KMS-11 (cell line): ENCODE measurements at regions not wholly inside any gene's neighbourhood (a gene's known extent, or its start where the extent isn't known, plus 50 kb on each side); places are given as distances from the start of the nearest gene placed in this dataset.
A peak's percentile ranks its signal among the peaks of the same experiment; 100 is the strongest.

ENCODE experiments used
- H2AFZ ChIP-seq: fragments of 200-600 bp; sonication (generic); 2 replicates; pipeline ENCODE4 v1.6.1; 2016; ENCODE audit warnings: antibody characterized with exemption, mixed run types, low read depth
- H3K27ac ChIP-seq: fragments of 200-600 bp; sonication (generic); 2 replicates; pipeline ENCODE4 v1.6.1; 2016; ENCODE audit warnings: mild to moderate bottlenecking, mixed run types
- H3K27me3 ChIP-seq: fragments of 200-600 bp; sonication (generic); 2 replicates; pipeline ENCODE4 v1.6.1; 2017; ENCODE audit warnings: mild to moderate bottlenecking, low read depth, mixed run types, moderate library complexity; ENCODE audit not compliant: insufficient read depth
- H3K36me3 ChIP-seq: fragments of 200-600 bp; sonication (generic); 2 replicates; pipeline ENCODE4 v1.6.1; 2017; ENCODE audit warnings: mild to moderate bottlenecking, mixed run types; ENCODE audit not compliant: insufficient read depth
- H3K4me1 ChIP-seq: fragments of 200-600 bp; sonication (generic); 2 replicates; pipeline ENCODE4 v1.6.1; 2016; ENCODE audit warnings: mild to moderate bottlenecking, low read depth, mixed run types; ENCODE audit not compliant: poor library complexity, severe bottlenecking
- H3K4me2 ChIP-seq: fragments of 200-600 bp; sonication (generic); 2 replicates; pipeline ENCODE4 v1.7.0; 2016; ENCODE audit warnings: mild to moderate bottlenecking, mixed run types
- H3K4me3 ChIP-seq: fragments of 200-600 bp; sonication (generic); IDR thresholded peaks from 2 replicates; pipeline ENCODE4 v1.6.1; 2017; ENCODE audit warnings: low read depth, low read length, mixed read lengths; ENCODE audit not compliant: insufficient read depth
- H3K79me2 ChIP-seq: fragments of 200-600 bp; sonication (generic); 2 replicates; pipeline ENCODE4 v1.6.1; 2016; ENCODE audit warnings: low read depth, mixed run types; ENCODE audit not compliant: insufficient read depth
- H3K9ac ChIP-seq: fragments of 200-600 bp; sonication (generic); 2 replicates; pipeline ENCODE4 v1.6.1; 2016; ENCODE audit warnings: mild to moderate bottlenecking, mixed run types
- H4K20me1 ChIP-seq: fragments of 200-600 bp; sonication (generic); 2 replicates; pipeline ENCODE4 v1.6.1; 2016; ENCODE audit warnings: mild to moderate bottlenecking, mixed run types; ENCODE audit not compliant: insufficient read depth
- TF ChIP-seq, protein P1 (sequence below): fragments of 200-600 bp; sonication (generic); conservative IDR thresholded peaks from 2 replicates; pipeline ENCODE4 v1.6.1; 2017; ENCODE audit warnings: low read depth, mild to moderate bottlenecking, antibody characterized with exemption, low read length, moderate library complexity, mixed read lengths

DNA sequence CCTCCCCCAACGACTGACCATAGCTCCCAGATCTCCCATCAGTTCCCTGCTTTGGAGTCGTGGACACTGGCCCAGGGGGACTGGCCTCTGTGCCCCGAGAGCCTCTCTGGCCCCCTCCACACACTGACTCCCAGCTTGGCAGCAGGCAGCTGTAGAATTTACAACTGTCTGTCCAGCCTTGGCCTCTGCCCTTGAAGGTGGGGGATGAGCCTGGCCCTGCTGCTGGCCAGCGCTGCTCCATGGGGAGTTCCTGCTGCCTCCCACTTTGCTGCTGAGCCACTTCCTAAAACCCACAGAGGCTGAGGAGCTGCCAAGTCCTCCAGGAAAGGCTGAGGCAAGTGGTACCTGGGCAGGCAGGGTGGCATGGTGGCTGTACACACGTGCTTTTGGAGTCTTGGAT lies 147.1 kb downstream of the WDR11 start:
- no peaks in the 10 kb centered on the region for H3K27me3 ChIP-seq

DNA sequence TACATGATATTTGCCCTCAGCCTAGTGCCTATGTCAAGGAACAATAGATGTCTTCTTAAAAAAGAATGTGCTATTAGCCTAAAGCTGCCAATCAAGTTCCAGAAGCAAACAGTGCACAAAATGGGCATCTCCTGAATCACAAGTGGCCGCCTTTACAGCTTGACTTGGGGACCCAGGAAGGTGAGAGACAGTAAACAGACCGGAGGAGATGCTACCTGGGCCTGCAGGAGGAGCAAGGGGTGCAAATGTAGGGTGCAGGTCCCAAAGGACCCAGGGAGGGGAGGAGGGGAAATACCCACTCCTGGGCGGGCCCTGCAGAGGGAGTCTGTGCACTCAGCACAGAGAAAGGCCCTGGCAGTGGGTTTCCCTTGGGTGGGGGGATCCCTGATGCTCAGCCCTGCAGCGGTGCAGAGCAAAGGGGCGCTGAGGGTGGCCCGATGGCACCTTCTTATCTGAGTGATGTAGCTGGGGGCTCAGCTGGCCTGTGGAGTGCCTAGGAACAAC lies 147.7 kb downstream of the WDR11 start:
- H2AFZ ChIP-seq, result no peak overlapping the region
- no peaks in the 10 kb centered on the region for H4K20me1 ChIP-seq
- no peak overlapping the region for H3K4me3 ChIP-seq
- no peak overlapping the region for H3K9ac ChIP-seq
- H3K27ac ChIP-seq, result no peak overlapping the region
- no peaks in the 10 kb centered on the region for H3K79me2 ChIP-seq
- no peaks in the 10 kb centered on the region for H3K36me3 ChIP-seq
- no peaks in the 10 kb centered on the region for H3K4me1 ChIP-seq
- no peak overlapping the region for H3K4me2 ChIP-seq
- TF ChIP-seq, protein P1, sequence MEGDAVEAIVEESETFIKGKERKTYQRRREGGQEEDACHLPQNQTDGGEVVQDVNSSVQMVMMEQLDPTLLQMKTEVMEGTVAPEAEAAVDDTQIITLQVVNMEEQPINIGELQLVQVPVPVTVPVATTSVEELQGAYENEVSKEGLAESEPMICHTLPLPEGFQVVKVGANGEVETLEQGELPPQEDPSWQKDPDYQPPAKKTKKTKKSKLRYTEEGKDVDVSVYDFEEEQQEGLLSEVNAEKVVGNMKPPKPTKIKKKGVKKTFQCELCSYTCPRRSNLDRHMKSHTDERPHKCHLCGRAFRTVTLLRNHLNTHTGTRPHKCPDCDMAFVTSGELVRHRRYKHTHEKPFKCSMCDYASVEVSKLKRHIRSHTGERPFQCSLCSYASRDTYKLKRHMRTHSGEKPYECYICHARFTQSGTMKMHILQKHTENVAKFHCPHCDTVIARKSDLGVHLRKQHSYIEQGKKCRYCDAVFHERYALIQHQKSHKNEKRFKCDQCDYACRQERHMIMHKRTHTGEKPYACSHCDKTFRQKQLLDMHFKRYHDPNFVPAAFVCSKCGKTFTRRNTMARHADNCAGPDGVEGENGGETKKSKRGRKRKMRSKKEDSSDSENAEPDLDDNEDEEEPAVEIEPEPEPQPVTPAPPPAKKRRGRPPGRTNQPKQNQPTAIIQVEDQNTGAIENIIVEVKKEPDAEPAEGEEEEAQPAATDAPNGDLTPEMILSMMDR, result no peak
- H3K27me3 ChIP-seq, result no peaks in the 10 kb centered on the region

More for the DNA sequence above, 147.1 kb downstream of the WDR11 start:
- TF ChIP-seq, protein P1, result no peak
- H2AFZ ChIP-seq, result no peak overlapping the region
- H3K9ac ChIP-seq, result no peak overlapping the region
- no peaks in the 10 kb centered on the region for H4K20me1 ChIP-seq
- no peak overlapping the region for H3K4me2 ChIP-seq
- no peak overlapping the region for H3K4me3 ChIP-seq
- H3K79me2 ChIP-seq, result no peaks in the 10 kb centered on the region
- H3K36me3 ChIP-seq, result no peaks in the 10 kb centered on the region
- H3K27ac ChIP-seq, result no peak overlapping the region
- no peaks in the 10 kb centered on the region for H3K4me1 ChIP-seq

DNA sequence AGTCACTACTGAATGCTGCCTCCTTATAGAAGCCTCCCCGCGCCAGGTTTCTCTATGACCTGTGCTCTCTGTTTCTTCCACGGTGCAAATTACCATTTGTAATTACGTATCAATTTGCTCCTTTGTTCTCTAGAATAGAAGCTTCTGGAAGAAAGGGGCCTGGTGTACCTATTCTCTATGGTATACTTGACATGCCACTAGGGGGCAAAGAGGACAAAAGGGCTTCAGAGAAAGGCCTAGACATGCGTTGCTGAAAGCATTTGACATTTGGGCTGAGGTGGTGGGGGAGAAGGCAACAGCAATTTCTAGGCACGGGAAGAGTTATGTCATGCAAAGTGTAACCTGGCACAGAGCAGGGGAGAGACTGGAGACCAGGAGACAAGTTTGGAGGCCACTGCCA lies 148.7 kb downstream of the WDR11 start:
- Histone ChIP-seq H3K79me2 (no peaks in the 10 kb centered on the region), H3K27ac (no peak overlapping the region), H4K20me1 (no peaks in the 10 kb centered on the region), H3K9ac (no peak overlapping the region), H3K4me3 (no peak overlapping the region), H3K27me3 (no peaks in the 10 kb centered on the region), H3K4me1 (no peaks in the 10 kb centered on the region), H2AFZ (no peak overlapping the region), H3K4me2 (no peak overlapping the region), H3K36me3 (no peaks in the 10 kb centered on the region)
- TF ChIP-seq, protein P1, result 0 out of 2 replicates have a peak, but pooled peaks have one; percentile 20

DNA sequence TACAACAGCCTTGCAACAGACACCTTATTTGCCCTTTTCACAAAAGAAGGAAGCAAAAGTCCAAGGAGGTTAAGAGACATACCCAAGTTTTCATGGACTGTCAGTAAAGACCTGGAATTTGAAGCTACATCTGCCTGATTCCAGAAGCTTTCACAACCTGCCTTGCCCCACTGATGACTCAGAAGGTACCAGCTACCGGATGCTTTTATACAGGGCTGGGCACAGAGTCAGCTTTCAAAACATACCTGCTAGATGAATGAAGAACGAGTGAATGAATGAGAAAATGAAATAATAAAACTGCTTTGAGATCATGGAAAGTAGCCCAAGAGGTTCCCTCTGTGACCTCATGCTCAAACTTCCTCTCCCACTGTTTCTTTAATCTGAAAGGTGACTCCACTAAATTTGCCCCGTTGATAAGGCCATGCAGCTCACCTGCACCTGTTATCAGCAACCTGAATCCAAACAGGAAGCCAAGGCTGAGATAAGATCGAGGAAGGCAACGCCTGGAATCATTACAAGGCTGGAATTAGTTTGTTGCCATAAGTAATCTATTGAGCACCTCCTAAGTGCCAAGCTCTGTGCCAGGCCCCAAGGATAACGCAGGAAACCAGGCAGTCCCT lies 151.5 kb downstream of the WDR11 start:
- no peaks in the 10 kb centered on the region for H3K27me3 ChIP-seq
- H3K4me3 ChIP-seq, result no peak overlapping the region
- H3K4me2 ChIP-seq, result no peak overlapping the region
- H4K20me1 ChIP-seq, result no peaks in the 10 kb centered on the region
- H2AFZ ChIP-seq, result no peak overlapping the region
- TF ChIP-seq, protein P1, result no peak
- no peaks in the 10 kb centered on the region for H3K79me2 ChIP-seq
- H3K27ac ChIP-seq, result no peak overlapping the region
- no peaks in the 10 kb centered on the region for H3K4me1 ChIP-seq
- H3K36me3 ChIP-seq, result no peaks in the 10 kb centered on the region
- H3K9ac ChIP-seq, result no peak overlapping the region
